Neuronal stem cell (in vitro differentiated cells): ENCODE measurements at regions not wholly inside any gene's neighbourhood (a gene's known extent, or its start where the extent isn't known, plus 50 kb on each side); places are given as distances from the start of the nearest gene placed in this dataset.

ENCODE experiments used
- DNase-seq: peaks from one replicate; pipeline ENCODE4 v3.0.0-alpha.2; 2013; ENCODE audit warnings: low spot score
- H2AFZ ChIP-seq: one replicate; pipeline ENCODE4 v1.6.1; 2013; ENCODE audit warnings: mild to moderate bottlenecking, low read length, inconsistent platforms
- H2AK5ac ChIP-seq: 2 replicates; pipeline ENCODE4 v1.6.1; 2013; ENCODE audit warnings: low read depth, mild to moderate bottlenecking, inconsistent platforms, low read length, moderate library complexity, mixed read lengths
- H2BK120ac ChIP-seq: 2 replicates; pipeline ENCODE4 v1.6.1; 2013; ENCODE audit warnings: low read depth, mild to moderate bottlenecking, inconsistent platforms, low read length, moderate library complexity, mixed read lengths
- H2BK12ac ChIP-seq: one replicate; pipeline ENCODE4 v1.6.1; 2013; ENCODE audit warnings: low read length, inconsistent platforms
- H2BK15ac ChIP-seq: 2 replicates; pipeline ENCODE4 v1.6.1; 2013; ENCODE audit warnings: mild to moderate bottlenecking, low read length, inconsistent platforms, mixed read lengths
- H2BK5ac ChIP-seq: one replicate; pipeline ENCODE4 v1.6.1; 2013; ENCODE audit warnings: inconsistent platforms, mild to moderate bottlenecking, low read length, moderate library complexity
- H3K14ac ChIP-seq: one replicate; pipeline ENCODE4 v1.6.1; 2013; ENCODE audit warnings: low read length, inconsistent platforms
- H3K18ac ChIP-seq: 2 replicates; pipeline ENCODE4 v1.6.1; 2013; ENCODE audit warnings: low read length, inconsistent platforms
- H3K23ac ChIP-seq: 2 replicates; pipeline ENCODE4 v1.6.1; 2013; ENCODE audit warnings: low read depth, mild to moderate bottlenecking, mixed read lengths, low read length, inconsistent platforms; ENCODE audit not compliant: poor library complexity
- H3K27ac ChIP-seq: replicated peaks from 3 replicates; pipeline ENCODE4 v1.5.1; 2013; ENCODE audit warnings: low read length, inconsistent platforms
- H3K27me3 ChIP-seq, 3 experiments: 2 replicates each; pipeline ENCODE4 v1.6.1; 2013; ENCODE audit warnings: low read length in 3 of 3, mild to moderate bottlenecking in 2 of 3, inconsistent platforms in 1 of 3, low read depth in 1 of 3, mixed read lengths in 1 of 3, moderate library complexity in 1 of 3; ENCODE audit not compliant: control insufficient read depth in 3 of 3, insufficient read depth in 3 of 3
- H3K36me3 ChIP-seq, 2 donors: replicated peaks in 1 of 2; 2 replicates each; pipeline ENCODE4 v1.6.1; 2013; ENCODE audit warnings: low read length in 2 of 2; ENCODE audit not compliant: control insufficient read depth in 2 of 2, insufficient read depth in 2 of 2
- H3K4ac ChIP-seq: 2 replicates; pipeline ENCODE4 v1.6.1; 2013; ENCODE audit warnings: inconsistent platforms, mild to moderate bottlenecking, low read length, moderate library complexity
- H3K4me1 ChIP-seq, 2 donors: 1 replicate in 1 of 2; 2 replicates in 1 of 2; pipeline ENCODE4 v1.6.1; 2013; ENCODE audit warnings: low read length in 2 of 2, low read depth in 1 of 2; ENCODE audit not compliant: control insufficient read depth in 2 of 2, insufficient read depth in 1 of 2
- H3K4me2 ChIP-seq: one replicate; pipeline ENCODE4 v1.6.1; 2013; ENCODE audit warnings: mild to moderate bottlenecking, low read length, inconsistent platforms; ENCODE audit not compliant: insufficient read depth, poor library complexity, severe bottlenecking
- H3K4me3 ChIP-seq, 2 donors: 2 replicates each; pipeline ENCODE4 v1.5.1; 2013; ENCODE audit warnings: low read length in 2 of 2, mild to moderate bottlenecking in 2 of 2, inconsistent platforms in 1 of 2, moderate library complexity in 1 of 2
- H3K79me1 ChIP-seq: one replicate; pipeline ENCODE4 v1.6.1; 2013; ENCODE audit warnings: low read depth, mild to moderate bottlenecking, inconsistent platforms, low read length, moderate library complexity
- H3K9ac ChIP-seq: one replicate; pipeline ENCODE4 v1.6.1; 2013; ENCODE audit warnings: mild to moderate bottlenecking, low read depth, low read length, inconsistent platforms; ENCODE audit not compliant: poor library complexity
- H3K9me3 ChIP-seq, 2 donors: replicated peaks in 1 of 2; 2 replicates each; pipeline versions ENCODE3 to v1.6.1; 2013; ENCODE audit warnings: low read length in 2 of 2, mild to moderate bottlenecking in 2 of 2, inconsistent platforms in 1 of 2, low read depth in 1 of 2, mixed read lengths in 1 of 2, moderate library complexity in 1 of 2; ENCODE audit not compliant: control insufficient read depth in 2 of 2, insufficient read depth in 1 of 2
- H4K8ac ChIP-seq: one replicate; pipeline ENCODE4 v1.6.1; 2013; ENCODE audit warnings: low read depth, mild to moderate bottlenecking, inconsistent platforms, low read length, moderate library complexity
- H4K91ac ChIP-seq: one replicate; pipeline ENCODE4 v1.6.1; 2013; ENCODE audit warnings: low read length, low read depth, mild to moderate bottlenecking, inconsistent platforms; ENCODE audit not compliant: poor library complexity
- WGBS, 2 donors: extraction: QIAGEN DNeasy Blood & Tissue Kit; methylation state at CpG; one replicate each; pipeline ENCODE4 v1.1.7; 2013; ENCODE audit warnings: missing lambda C conversion rate in 2 of 2, mixed read lengths in 1 of 2; ENCODE audit not compliant: insufficient read length in 2 of 2, insufficient replicate concordance in 1 of 2; ENCODE audit errors: extremely low coverage in 2 of 2; 5-methylcytosine and 5-hydroxymethylcytosine counted together

DNA sequence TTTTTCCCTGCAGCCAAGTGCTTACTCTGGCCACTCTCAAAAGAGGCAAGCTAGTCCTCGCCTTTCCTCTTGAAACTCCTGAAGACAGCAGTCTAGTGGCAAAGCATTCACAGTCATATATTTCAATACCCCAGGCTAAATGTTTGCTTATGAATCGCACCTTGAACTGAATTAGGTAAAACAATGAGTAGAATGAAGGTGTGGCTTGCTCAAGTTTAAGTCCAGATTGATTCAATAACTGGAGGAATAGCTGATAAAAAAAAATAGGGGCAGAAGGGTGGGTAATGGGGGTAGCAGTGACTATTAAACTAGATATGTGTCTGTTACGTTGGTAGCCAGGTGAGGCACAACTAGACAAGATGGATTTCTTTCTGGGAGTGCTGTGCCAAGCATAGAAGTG, 88.2 kb upstream of the EPB41L3 start:
- WGBS, 2 donors, result no CpG with 5 or more reads among the region's 3 CpGs
- no peak overlapping the region for H3K4me3 ChIP-seq
- H3K14ac ChIP-seq, result no peak overlapping the region
- no peak overlapping the region for H2AFZ ChIP-seq
- H2BK5ac ChIP-seq, result no peak overlapping the region
- DNase-seq, result no peak
- no peaks in the 10 kb centered on the region for H3K79me1 ChIP-seq
- no peak overlapping the region for H2BK120ac ChIP-seq
- H2BK12ac ChIP-seq, result no peak overlapping the region
- H3K23ac ChIP-seq, result no peak overlapping the region
- no peak overlapping the region for H4K91ac ChIP-seq
- no peak overlapping the region for H3K27ac ChIP-seq
- H3K4ac ChIP-seq, result no peak overlapping the region
- peaks cover 3 to 7% of the 10 kb centered on the region in 2 donors for H3K4me1 ChIP-seq
- H3K36me3 ChIP-seq, result no peaks in the 10 kb centered on the region
- H3K4me2 ChIP-seq, result no peak overlapping the region
- H3K9ac ChIP-seq, result no peak overlapping the region
- no peak overlapping the region for H3K18ac ChIP-seq
- H3K9me3 ChIP-seq, result no peaks in the 10 kb centered on the region
- no peak overlapping the region for H2AK5ac ChIP-seq
- no peak overlapping the region for H4K8ac ChIP-seq
- no peak overlapping the region for H2BK15ac ChIP-seq
- H3K27me3 ChIP-seq, result peaks cover 0 to 66% (median 23%) of the 10 kb centered on the region in 3 experiments

GRCh38 chr18:5630900-5631413, 87.2 kb upstream of the EPB41L3 start:
- no peak overlapping the region for H3K4me3 ChIP-seq
- no peaks in the 10 kb centered on the region for H3K9me3 ChIP-seq
- WGBS, 2 donors, result no CpG with 5 or more reads among the region's 12 CpGs
- H3K4ac ChIP-seq, result no peak overlapping the region
- H4K91ac ChIP-seq, result no peak overlapping the region
- no peak overlapping the region for H2BK5ac ChIP-seq
- no peaks in the 10 kb centered on the region for H3K36me3 ChIP-seq
- H3K27ac ChIP-seq, result no peak overlapping the region
- no peak overlapping the region for H3K4me2 ChIP-seq
- H2BK120ac ChIP-seq, result no peak overlapping the region
- H3K9ac ChIP-seq, result no peak overlapping the region
- no peak overlapping the region for H3K23ac ChIP-seq
- peak overlapping the region; percentile 50 for H3K18ac ChIP-seq
- H2AFZ ChIP-seq, result peak overlapping the region; percentile 94
- no peak for DNase-seq
- no peak overlapping the region for H2BK12ac ChIP-seq
- no peak overlapping the region for H2BK15ac ChIP-seq
- no peak overlapping the region for H4K8ac ChIP-seq
- H3K27me3 ChIP-seq, result peaks cover 0 to 76% (median 31%) of the 10 kb centered on the region in 3 experiments
- no peak overlapping the region for H3K14ac ChIP-seq
- no peak overlapping the region for H2AK5ac ChIP-seq
- H3K79me1 ChIP-seq, result no peaks in the 10 kb centered on the region
- peaks cover 3 to 7% of the 10 kb centered on the region in 2 donors for H3K4me1 ChIP-seq

DNA sequence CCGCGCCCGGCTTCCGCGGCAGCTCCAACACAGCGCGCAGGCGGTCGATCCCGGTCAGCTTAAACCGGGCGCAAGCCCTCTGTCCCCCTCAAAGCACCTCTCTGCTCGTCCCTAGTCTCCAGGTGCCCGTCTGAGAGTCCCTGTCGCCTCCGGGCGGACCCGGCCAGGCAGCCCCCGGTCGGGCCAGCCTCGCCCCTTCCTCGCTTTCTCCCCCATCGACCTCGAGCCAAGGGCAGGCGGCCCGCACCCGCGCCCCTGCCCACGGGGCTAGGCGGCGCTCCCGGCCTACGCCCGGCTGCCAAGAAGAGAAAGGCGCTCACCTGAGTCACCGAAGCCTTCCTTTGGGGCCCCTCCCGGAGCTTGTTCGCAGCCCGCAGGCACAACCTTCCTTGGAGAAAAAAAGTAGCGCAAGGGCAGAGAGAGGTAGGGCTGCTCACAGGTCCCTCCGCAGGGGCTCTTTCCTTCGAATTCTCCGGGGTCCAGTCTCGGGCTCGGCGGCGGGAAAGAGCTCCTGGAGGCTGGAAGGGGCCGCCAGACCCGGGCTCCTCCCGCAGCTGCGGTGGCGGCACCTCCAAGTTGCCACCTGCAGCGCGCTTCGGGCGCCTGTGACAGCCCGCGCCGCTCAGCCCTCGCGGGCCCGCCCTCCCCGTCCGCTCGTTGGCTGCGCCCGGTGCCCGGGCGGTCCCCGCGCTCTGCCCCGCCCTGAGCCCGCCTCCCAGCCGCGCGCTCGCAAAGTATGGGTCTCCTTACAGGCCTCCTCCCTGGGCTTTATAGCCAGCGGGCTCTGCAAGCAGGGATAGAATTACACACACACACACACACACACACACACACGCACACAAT, 86.5 kb upstream of the EPB41L3 start:
- peak overlapping the region; percentile 41 to 84 for H3K4me3 ChIP-seq
- H2BK120ac ChIP-seq, result no peak overlapping the region
- H2AFZ ChIP-seq, result peak overlapping the region; percentile 94
- H4K91ac ChIP-seq, result no peak overlapping the region
- no peak overlapping the region for H3K27ac ChIP-seq
- peak overlapping the region; percentile 100 for H3K4me2 ChIP-seq
- H2BK5ac ChIP-seq, result no peak overlapping the region
- peak overlapping the region; percentile 27 for H3K9ac ChIP-seq
- H4K8ac ChIP-seq, result no peak overlapping the region
- H3K4ac ChIP-seq, result no peak overlapping the region
- no peaks in the 10 kb centered on the region for H3K36me3 ChIP-seq
- H2BK12ac ChIP-seq, result no peak overlapping the region
- peak overlapping the region; percentile 47 for H3K23ac ChIP-seq
- H3K4me1 ChIP-seq, result peaks cover 4 to 7% of the 10 kb centered on the region in 2 donors
- H3K9me3 ChIP-seq, result no peaks in the 10 kb centered on the region
- no peaks in the 10 kb centered on the region for H3K79me1 ChIP-seq
- H3K27me3 ChIP-seq, result peaks cover 0 to 83% (median 32%) of the 10 kb centered on the region in 3 experiments
- WGBS, 2 donors, result no CpG with 5 or more reads among the region's 79 CpGs
- peak overlapping the region; percentile 63 for H3K18ac ChIP-seq
- no peak overlapping the region for H2BK15ac ChIP-seq
- DNase-seq, result peak; percentile 77
- H2AK5ac ChIP-seq, result no peak overlapping the region
- H3K14ac ChIP-seq, result no peak overlapping the region

- Histone ChIP-seq H2BK5ac (peak overlapping the region; percentile 9), H3K9me3 (no peaks in the 10 kb centered on the region), H3K23ac (peak overlapping the region; percentile 57), H3K14ac (no peak overlapping the region), H4K8ac (no peak overlapping the region), H3K18ac (peak overlapping the region; percentile 58), H3K4me3 (peak overlapping the region; percentile 41 to 84), H3K27ac (no peak overlapping the region), H3K4ac (no peak overlapping the region), H3K4me1 (peaks cover 9 to 11% of the 10 kb centered on the region in 2 donors), H2BK15ac (peak overlapping the region; percentile 17), H2BK120ac (no peak overlapping the region), H2AFZ (peak overlapping the region; percentile 94), H4K91ac (no peak overlapping the region), H3K9ac (peak overlapping the region; percentile 83), H3K36me3 (no peaks in the 10 kb centered on the region), H2BK12ac (no peak overlapping the region), H2AK5ac (no peak overlapping the region), H3K4me2 (peak overlapping the region; percentile 100), H3K79me1 (no peaks in the 10 kb centered on the region), H3K27me3 (peaks cover 0 to 81% (median 32%) of the 10 kb centered on the region in 3 experiments)
- no CpG with 5 or more reads among the region's 90 CpGs for WGBS, 2 donors
- DNase-seq, result peak; percentile 42
Measured at GRCh38 chr18:5628512-5629255, 84.9 kb upstream of the EPB41L3 start.
